GM21515 (cell line): ENCODE measurements at regions not wholly inside any gene's neighbourhood (a gene's known extent, or its start where the extent isn't known, plus 50 kb on each side); places are given as distances from the start of the nearest gene placed in this dataset.
A peak's percentile ranks its signal among the peaks of the same experiment; 100 is the strongest.
"Not testable (repeated sequence)": the region's sequence is repeated elsewhere in the genome, so short reads cannot be mapped to it uniquely, and the experiment has no call there.

Experiments
- ATAC-seq: cut with Tn5 transposase; IDR thresholded peaks from one replicate; pipeline ENCODE4 v1.9.1; 2021; ENCODE audit not compliant: unreplicated experiment

DNA sequence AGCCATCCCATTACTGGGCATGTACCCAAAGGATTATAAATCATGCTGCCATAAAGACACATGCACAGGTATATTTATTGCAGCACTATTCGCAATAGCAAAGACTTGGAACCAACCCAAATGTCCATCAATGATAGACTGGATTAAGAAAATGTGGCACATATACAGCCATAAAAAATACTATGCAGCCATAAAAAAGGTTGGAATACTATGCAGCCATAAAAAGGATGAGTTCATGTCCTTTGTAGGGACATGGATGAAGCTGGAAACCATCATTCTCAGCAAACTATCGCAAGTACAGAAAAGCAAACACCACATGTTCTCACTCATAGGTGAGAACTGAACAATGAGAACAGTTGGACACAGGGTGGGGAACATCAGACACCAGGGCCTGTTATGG lies 151.5 kb downstream of the PLK2 start:
- ATAC-seq: not testable (repeated sequence)

DNA sequence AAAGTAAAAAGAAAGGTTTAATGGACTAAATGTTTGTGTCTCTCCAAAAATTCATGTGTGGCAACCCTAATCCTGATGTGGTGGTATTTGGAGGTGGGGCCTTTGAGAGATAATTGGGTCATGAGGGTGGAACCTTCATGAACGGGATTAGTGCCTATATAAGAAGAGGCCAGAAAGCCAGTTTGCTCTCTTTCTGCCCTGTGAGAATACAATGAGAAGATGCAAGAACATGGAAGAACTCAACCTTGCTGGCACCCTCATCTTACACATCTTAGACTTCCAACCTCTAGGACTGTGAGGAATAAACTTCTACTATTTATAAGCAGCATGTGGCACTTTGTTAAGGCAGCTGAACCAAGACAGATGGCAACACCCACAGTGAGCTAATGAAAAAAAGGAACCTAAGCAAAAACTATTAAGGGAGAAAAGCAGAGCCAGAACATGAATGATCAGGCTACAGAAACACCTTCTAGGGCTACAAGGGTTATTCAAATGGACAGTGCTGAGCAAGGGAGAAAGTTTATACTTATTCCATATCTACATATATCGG lies 159.5 kb downstream of the PLK2 start:
- no peak for ATAC-seq

DNA sequence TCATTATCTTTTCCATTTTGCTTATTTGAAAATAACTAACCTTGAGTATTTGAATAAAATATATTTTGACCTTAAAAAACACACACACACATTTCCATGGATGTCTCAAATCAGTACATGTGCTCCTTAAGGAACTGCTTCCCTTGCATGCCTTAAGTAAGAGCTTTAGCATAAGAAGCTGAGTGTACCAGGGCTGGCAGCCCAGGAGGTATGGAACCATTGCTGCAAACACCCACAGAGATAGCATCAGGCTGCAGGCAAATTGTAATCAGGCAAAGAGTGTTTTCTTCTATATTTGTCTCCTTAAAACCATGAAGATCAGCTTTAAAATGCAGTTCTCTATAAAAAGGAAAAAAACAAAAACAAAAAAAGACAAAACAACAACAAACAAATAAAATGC lies 160.6 kb downstream of the PLK2 start:
- no peak for ATAC-seq

DNA sequence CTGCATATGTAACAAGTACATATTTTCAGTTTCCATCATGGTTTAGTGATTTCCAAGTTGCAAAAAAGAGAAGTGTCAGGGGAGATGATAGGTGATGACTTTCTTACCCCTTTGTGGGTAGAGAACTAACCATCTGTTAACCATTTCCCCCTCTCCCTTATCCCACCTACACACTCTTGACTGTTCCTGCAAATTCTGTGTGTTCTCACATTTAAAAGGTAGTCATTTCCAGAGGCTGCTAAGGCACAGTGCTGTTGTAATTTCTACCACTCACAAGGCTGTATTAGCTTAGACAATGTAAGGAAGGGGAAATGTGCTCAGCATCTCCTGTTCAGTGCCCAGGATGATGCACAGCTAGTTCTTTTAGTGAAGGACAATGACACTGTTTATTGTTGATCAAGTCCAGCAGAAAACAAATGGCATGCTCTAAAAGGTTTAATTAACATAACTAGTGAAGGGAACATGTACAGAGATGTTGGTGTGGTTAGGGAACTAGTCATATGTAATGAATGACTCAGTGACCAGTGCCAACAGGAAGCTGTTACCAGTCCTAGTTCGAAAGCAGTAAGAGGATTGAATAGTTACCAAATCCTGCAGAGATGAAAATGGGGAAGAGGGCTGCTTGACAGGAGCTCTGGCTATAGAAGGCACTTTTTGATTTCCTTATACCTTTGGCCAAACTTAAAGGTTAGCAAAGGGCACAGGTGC lies 165.1 kb downstream of the PLK2 start:
- peak; percentile 52 for ATAC-seq

DNA sequence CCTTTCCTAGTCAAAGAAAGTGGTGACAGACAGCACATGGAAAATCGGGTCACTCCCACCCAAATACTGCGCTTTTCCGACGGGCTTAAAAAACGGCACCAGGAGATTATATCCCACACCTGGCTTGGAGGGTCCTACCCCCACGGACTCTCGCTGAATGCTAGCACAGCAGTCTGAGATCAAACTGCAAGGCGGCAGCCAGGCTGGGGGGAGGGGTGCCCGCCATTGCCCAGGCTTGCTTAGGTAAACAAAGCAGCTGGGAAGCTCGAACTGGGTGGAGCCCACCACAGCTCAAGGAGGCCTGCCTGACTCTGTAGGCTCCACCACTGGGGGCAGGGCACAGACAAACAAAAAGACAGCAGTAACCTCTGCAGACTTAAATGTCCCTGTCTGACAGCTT lies 171.6 kb downstream of the PLK2 start:
- ATAC-seq: not testable (repeated sequence)

DNA sequence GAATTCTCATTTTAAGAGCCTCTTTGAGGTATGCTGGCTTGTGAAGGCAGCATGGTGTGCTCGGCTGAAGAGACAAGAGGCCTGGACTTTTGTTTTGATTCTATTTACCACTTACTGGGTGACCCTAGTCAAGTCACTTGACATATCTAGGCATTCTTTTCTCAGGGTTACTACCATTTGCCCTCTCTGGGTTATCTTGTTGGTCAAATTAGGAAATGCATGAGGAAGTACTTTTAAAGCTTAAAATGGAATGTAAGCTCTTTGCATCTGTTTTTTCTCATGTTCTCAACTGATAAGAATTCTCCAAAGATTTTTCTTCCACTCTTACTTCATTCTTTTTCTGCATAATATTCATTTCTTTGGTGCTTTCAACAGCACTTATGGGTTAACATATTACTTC lies 173.1 kb downstream of the PLK2 start:
- no peak for ATAC-seq

DNA sequence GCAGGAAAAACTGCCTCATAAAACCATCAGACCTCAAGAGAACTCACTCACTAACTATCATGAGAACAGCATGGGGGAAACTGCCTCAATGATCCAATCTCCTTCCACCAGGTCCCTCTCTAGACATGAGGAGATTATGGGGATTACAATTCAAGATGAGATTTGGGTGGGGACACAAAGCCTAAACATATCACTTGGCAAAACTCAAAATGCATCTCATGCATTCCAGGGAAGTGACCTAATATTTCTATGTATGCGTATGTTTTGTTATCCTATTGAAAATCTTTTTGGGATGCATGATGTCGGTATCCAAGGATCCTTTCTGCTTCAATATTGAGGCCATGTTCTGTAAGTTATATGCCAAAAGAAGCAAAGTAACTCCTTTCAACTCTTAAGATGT lies 174.0 kb downstream of the PLK2 start:
- ATAC-seq: no peak

DNA sequence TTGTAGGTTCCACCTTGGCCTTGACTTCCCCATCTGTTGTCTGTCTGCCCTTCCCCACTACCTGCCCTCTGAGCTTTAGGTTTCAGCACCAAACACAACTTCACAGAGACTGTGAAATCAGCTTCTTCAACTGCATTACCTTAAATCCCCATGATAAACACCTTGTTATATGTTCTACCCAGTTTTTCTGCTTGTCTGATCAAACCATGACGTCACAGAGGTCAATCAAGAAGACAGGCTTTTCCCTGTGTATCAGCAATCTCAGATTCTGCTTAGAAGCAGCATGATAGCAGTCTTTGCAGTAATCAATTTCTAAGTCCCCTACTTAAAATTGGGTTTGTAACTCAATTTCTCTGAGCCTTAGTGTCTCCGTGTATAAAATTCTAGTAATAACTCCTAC lies 175.0 kb downstream of the PLK2 start:
- ATAC-seq: no peak

DNA sequence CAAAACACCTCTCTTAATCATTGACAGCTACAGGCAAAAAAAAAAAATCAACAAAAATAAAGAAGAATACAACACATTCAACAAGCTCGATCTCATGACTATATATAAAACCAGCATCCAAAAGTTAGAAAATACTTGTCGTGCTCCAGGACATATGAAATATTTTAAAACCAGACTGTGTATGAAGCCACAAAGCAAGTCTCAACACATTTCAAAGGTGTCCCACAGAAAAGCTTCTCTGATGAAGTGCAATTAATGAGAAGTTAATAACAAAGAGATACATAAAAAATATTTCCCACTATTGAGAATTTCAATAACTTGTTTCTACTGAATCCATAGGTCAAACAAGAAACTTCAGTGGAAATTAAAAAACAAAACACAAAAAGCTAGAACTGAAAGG lies 178.7 kb downstream of the PLK2 start:
- no peak for ATAC-seq

DNA sequence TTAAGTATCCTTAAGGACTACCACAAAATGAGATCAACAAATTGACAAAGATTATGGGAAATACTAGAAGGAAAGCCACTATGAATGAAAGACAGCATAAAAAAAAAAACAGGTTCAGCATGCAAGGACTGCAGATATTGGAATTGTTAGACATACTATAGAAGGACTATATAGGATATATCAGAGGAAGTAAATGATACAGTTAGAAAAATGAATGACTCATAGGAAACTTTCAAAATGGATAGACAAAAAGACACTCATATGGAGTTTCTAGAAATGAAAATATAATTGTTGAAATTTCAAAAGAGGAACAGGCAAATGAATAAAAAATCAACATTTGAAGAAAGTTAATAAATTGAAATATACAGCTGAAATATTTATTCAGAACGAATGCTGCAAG lies 180.6 kb downstream of the PLK2 start:
- ATAC-seq: no peak

DNA sequence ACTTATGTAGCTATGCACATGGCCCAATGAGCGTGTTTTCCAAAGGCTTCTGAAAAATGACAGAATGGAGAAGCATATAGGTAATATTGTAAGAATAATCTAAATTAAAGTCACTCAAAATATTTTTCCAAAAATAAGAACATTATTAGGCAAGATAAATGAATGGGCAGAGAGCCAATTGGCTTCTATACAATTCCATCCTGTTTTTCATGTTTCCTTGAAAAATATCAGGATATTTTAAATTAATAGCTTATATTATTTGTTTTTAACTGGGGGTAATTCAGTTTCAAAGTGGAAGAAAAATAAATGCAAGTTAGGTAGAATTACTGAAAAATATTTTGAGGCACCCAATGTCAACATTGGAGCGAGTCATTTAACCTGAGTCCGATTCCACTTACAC lies 183.5 kb downstream of the PLK2 start:
- no peak for ATAC-seq

DNA sequence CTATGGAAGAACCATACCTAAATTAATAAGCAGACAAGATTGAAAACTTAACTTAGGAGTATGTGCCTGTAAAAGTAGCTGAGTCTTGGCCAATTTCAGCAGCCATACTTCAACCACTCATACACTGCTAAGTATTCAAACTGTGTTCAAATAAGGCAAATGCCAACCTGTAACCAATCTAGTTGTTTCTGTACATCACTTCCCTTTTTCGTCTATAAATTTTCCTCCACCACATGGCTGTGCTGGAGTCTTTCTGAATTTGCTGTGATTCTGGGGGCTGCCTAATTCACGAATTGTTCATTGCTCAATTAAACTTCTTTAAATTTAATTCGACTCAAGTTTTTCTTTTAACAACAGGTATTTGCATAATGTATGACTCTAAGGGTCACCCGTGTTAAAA lies 184.4 kb downstream of the PLK2 start:
- ATAC-seq: no peak

DNA sequence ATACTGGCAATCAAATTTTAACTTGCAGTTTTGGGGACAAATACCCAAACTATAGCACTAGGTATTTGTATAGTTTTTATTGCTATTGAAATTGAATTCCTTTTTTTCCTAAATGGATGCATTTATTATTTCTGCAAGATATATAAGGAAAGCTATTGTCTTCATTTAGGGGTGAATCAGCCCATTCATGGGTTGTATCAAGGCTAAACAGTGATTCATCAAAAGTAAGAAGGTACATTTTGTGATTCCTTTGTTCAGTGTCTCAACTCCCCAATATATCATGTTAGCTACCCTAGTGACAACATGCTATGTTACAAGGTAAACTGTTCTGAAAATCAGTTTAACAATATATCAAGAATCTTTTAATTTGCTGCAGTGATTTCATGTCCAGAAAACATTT lies 185.7 kb downstream of the PLK2 start:
- no peak for ATAC-seq

DNA sequence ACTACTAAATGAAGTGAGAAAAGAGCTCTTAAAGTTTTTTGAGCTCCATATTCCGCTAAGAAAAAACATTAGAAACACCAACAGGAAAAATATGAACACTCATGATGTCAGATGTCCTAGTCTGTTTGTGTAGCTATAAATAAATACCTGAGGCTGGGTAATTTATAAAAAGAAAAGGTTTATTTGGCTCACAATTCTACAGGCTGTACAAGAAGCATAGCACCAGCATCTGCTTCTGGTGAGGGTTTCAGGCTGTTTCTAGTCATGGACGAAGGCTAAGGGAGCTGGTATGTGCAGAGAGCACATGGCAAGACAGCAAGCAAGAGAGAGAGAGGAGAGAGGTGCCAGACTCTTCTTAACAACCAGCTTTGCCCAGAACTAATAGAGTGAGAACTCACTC lies 186.2 kb downstream of the PLK2 start:
- ATAC-seq: no peak

DNA sequence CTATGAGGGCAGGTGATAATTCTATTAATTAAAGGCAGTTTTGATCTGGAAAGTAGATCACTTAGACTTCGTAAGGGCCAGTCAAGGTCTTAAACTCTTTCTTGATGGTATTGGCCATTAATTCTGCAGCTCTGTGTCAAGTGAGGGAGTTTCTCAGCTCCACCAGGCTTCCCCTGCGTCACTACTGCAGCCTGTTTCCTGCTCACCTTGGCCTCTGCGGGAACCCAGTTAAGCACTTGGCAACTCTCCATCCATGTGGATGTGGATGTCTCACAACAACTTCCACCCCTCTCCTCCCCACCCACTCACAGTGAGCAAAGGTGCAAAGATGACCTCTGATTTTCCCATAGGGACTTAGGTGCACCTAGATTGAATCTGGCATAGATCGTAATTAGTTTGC lies 191.6 kb downstream of the PLK2 start:
- ATAC-seq: no peak

DNA sequence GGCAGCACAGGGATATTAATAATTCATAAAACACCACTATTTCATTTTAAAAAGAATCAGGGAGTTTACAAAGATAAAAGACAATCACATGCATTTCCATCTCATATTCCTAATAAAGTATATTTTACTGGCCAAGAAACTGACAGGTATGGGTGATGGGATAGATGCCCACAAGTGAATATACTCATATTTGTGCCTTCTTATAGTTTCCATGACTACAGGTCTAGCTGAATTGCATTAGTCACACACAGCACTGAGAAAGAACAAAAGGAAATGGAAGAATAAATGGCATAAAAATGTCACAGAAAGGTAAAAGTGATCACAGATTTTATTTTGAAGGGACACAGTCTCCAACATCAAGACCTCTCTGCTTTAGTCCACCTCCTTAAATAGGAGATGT lies 193.5 kb downstream of the PLK2 start:
- no peak for ATAC-seq

DNA sequence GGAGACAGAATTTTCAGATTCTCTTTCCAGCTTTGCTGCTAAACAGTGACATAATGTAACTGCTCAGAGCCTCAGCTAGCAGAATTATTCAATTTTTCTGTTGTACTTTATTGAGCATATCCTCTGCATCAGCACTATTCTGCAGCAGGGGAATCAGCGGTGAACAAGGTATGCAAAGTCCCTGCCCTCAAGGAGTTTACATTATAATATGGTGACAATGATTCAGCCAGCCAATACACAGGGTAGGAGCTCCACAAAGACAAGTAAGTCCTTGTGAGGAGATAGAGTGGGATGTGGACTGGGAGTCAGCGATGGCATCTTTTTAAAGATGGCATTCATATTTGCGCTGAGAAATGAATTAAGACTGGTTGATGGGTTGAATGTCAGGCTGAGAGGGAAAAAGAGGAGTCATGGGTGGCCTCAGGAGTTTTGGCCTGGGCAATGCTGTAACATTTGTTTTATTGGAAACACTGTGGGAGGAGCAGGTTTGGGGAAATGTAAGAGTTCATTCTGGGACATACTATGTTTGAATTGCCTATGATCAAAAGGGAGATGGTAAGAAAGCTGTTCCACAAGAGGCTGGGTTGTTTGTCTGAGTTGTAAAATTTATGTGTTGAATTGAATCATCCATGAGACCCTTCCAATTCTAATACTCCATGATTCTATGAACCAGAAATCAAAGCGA lies 194.5 kb downstream of the PLK2 start:
- ATAC-seq: no peak

DNA sequence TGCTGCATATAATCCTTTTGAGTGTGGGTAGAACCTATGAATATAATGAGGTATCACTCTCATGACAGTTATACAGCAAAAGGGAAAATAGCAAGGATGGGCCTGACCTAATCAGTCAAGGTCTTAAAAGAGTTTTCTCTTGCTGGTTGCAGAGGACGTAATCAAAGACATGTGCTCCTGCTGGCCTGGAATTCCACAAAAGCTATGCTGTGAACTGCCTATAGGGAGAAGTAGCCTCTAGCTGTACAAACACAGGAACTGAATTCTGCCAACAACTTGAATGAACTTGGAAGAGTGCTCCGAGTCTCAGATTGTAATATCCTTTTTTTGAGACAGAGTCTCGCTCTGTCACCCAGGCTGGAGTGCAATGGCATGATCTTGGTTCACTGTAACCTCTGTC lies 195.6 kb downstream of the PLK2 start:
- ATAC-seq: no peak

DNA sequence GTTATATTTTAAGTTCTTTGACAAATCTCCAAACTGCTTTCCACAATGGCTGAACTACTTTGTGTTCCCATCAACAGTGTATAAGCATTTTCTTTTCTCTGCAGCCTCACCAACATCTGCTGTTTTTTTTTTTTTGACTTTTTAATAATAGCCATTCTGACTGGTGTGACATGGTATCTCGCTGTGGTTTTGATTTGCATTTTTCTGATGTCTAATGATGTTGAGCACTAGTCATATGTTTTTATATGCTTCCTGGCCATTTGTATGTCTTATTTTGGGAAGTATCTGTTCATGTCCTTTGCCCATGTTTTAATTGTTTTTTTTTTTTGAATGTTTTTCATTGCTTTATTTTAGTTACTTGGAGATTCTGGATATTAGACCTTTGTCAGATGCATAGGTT lies 196.6 kb downstream of the PLK2 start:
- ATAC-seq: no peak

DNA sequence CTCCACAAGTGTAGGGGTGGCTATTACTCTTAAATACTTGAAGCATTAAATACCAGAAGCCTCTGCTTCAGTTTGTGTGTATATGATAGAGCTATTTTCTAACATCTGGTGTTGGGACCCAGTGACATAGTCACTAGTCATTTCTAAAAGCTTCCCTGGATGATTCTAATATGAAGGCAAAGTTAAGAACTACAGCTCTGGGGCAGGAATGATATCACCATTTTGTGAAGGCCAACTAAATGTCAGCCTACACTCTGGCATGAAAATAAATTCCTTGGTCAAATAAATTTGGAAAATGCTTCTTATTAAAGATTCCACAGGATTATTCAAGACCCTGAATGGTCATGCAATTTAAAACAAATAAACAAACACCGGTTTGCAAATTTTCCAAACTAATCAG lies 197.7 kb downstream of the PLK2 start:
- no peak for ATAC-seq

DNA sequence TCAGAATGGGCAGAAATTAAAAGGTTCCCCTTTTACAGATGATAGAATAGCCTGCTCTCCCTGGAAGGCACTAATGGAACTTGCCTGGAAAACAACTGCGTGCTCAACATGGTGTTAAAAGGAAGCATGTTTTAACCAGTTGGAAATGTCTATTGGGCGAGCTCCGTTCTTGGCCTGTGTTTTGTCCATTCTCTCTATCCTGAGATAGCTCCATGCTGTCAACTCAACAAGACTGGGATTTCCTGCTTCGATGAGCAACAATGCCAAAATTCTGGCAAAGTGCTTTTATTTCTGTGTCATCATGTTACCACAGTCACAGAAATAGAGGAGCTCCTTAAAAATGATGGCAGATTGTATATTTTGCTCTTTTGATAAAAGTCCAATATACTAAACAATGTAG lies 198.3 kb downstream of the PLK2 start:
- no peak for ATAC-seq

DNA sequence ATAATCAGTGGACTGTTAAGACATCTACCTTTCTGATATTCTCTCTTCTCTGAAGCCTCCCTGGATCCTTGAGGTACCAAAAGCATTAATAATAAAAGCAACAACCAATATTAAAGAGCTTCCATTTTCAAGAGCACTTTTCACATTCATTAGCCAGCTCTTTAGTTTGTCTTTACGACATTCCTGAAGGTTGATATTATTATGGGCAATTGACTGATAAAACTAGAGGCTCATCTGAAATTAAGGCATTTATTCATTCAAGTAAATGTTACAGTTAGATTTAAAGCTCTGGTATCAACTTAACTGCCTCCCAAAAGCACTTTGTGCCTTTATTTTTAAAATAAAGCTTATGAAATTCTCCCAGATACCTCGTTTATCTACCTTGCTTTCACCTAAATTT lies 199.6 kb downstream of the PLK2 start:
- no peak for ATAC-seq

DNA sequence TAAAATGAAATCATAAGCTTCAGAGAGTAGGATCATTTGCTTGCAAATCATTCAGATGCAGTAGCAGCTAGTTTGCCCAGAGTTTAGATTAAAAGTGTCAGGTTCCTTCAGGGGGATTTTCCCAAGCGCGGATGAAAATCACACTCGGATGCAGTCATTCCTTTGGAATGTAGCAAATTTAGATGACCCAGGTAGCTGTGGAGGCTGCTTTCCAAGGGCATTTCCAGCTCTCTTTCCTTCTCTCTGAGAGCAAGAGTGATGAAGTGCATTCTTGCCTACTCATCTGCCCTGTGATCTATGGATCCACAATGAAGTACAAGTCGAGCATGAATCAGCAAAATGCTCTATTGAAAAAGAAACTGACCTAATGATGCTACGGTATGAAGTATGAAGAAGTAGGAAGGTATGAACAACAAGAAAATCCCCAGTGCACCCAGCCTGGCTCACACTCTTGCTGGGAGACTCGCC lies 200.2 kb downstream of the PLK2 start:
- no peak for ATAC-seq
